K562 (cell line): ENCODE measurements at regions not wholly inside any gene's neighbourhood (a gene's known extent, or its start where the extent isn't known, plus 50 kb on each side); places are given as distances from the start of the nearest gene placed in this dataset.

Experiments used
- ARNT ChIP-seq, 2 experiments: fragments of 450-650 bp; IDR thresholded peaks; 2 replicates each; pipeline ENCODE4 v1.6.1; 2016; ENCODE audit warnings: mild to moderate bottlenecking in 1 of 2
- BRCA1 ChIP-seq, 2 experiments: fragments of 450-650 bp in 1 of 2; sonication (generic) in 1 of 2; formaldehyde crosslinking in 1 of 2; IDR thresholded peaks; 2 replicates each; pipeline versions ENCODE4 v1.5.0 to v1.6.1; 2017 to 2020; ENCODE audit warnings: mild to moderate bottlenecking in 1 of 2, missing genetic modification reagents in 1 of 2
- CBFA2T3 ChIP-seq: fragments of 450-650 bp; IDR thresholded peaks from 2 replicates; pipeline ENCODE4 v1.6.1; 2017
- CBX5 ChIP-seq: IDR thresholded peaks from 2 replicates; pipeline ENCODE4 v1.6.1; 2014; ENCODE audit warnings: low read depth, borderline replicate concordance
- CHD1 ChIP-seq: fragments of 200-600 bp; sonication (generic); IDR thresholded peaks from one replicate; pipeline ENCODE4 v1.6.1; 2012; ENCODE audit warnings: mild to moderate bottlenecking, moderate library complexity, low read length, inconsistent platforms
- FOXK1 ChIP-seq: sonication (generic); formaldehyde crosslinking; IDR thresholded peaks from 2 replicates; pipeline ENCODE4 v1.8.0; 2022; ENCODE audit warnings: missing genetic modification reagents, mild to moderate bottlenecking, borderline replicate concordance
- IRF9 ChIP-seq: fragments of 450-650 bp; IDR thresholded peaks from 2 replicates; pipeline ENCODE4 v1.6.1; 2016; ENCODE audit warnings: missing biosample characterization, missing genetic modification characterization
- MGA ChIP-seq: fragments of 450-650 bp; IDR thresholded peaks from 2 replicates; pipeline ENCODE4 v1.6.1; 2016; ENCODE audit warnings: mild to moderate bottlenecking, moderate library complexity
- PHB ChIP-seq: fragments of 250-450 bp; sonication (Bioruptor Pico); IDR thresholded peaks from 2 replicates; pipeline ENCODE4 v1.5.0; 2021
- TAL1 ChIP-seq: fragments of 450-650 bp; IDR thresholded peaks from 2 replicates; pipeline ENCODE4 v1.6.1; 2016; ENCODE audit warnings: mild to moderate bottlenecking
- ZKSCAN3 ChIP-seq: fragments of 250-450 bp; sonication (Bioruptor Pico); IDR thresholded peaks from 2 replicates; pipeline ENCODE4 v1.4.0; 2020
- ZNF644 ChIP-seq: fragments of 200-800 bp; sonication (Bioruptor generic); IDR thresholded peaks from 2 replicates; pipeline ENCODE4 v1.6.1; 2016; ENCODE audit warnings: low read depth, missing genetic modification characterization, missing compliant biosample characterization
- TF ChIP-seq, protein P1 (sequence below): fragments of 450-650 bp; conservative IDR thresholded peaks from 2 replicates; pipeline ENCODE4 v1.6.1; 2016; ENCODE audit warnings: missing genetic modification characterization, low read depth, mild to moderate bottlenecking, control low read depth, missing compliant biosample characterization

DNA sequence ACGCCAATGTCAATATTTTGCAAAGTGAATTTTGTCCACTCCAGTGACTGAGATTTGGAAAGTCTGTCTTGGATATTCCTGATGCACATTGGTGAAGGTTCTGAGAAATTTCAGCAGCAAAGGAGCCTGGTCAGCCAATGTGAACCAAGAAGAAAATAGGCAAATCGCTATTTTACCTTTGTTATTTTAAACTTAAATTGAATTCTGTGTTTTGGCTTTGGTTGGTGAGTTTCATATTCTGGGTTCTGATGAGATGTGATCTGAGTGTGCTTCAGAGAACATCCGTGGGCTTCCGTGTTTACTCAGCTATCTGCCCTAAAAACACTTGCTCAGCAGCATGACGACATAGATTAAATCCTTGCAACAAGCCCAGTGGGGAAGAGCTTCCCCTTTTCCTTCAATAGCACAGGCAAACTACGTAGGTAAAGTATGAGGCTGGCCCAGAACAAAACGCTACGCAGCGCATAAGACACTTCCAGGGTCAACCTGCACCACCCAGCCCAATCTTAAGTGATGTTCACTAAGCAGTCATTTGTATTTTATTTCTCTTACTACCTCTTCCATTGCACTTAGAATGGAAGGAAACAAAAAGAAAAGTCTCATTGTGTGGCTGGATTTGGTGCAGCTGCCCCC is 176.4 kb upstream of the KAZN start (continued):
- peak; percentile 18; the same call in 1 of the 2 replicates for TF ChIP-seq MGA
- no peak for TF ChIP-seq IRF9 (tag)
- no peak for TF ChIP-seq BRCA1 (IDR thresholded peaks at IDR 0.05)
- no peak for TF ChIP-seq BRCA1 (CRISPR knock-in tag; IDR thresholded peaks at IDR 0.05)
- peak in 1 of 2 experiments; percentile 81; a peak in 1 of 4 replicates for TF ChIP-seq ARNT (IDR thresholded peaks at IDR 0.05)
- no peak for TF ChIP-seq CBX5
- TF ChIP-seq FOXK1 (CRISPR knock-in tag), result no peak
- TF ChIP-seq ZNF644 (tag), result peak; percentile 66; the same call in 1 of the 2 replicates
- peak; percentile 80 for TF ChIP-seq TAL1
- no peak for TF ChIP-seq CHD1
- TF ChIP-seq CBFA2T3, result peak; percentile 84
- TF ChIP-seq, protein P1, sequence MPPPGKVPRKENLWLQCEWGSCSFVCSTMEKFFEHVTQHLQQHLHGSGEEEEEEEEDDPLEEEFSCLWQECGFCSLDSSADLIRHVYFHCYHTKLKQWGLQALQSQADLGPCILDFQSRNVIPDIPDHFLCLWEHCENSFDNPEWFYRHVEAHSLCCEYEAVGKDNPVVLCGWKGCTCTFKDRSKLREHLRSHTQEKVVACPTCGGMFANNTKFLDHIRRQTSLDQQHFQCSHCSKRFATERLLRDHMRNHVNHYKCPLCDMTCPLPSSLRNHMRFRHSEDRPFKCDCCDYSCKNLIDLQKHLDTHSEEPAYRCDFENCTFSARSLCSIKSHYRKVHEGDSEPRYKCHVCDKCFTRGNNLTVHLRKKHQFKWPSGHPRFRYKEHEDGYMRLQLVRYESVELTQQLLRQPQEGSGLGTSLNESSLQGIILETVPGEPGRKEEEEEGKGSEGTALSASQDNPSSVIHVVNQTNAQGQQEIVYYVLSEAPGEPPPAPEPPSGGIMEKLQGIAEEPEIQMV, result no peak
- no peak for TF ChIP-seq PHB (CRISPR knock-in tag)
- peak; percentile 38; the same call in 1 of the 2 replicates for TF ChIP-seq ZKSCAN3 (CRISPR knock-in tag)
